OCI-LY3 (cell line): ENCODE measurements at regions not wholly inside any gene's neighbourhood (a gene's known extent, or its start where the extent isn't known, plus 50 kb on each side); places are given as distances from the start of the nearest gene placed in this dataset.
"Not testable (repeated sequence)": the region's sequence is repeated elsewhere in the genome, so short reads cannot be mapped to it uniquely, and the experiment has no call there.

ENCODE experiments used
- H2AFZ ChIP-seq: fragments of 200-600, 300-600 bp; shearing (Covaris generic); 2 replicates; pipeline ENCODE4 v1.6.0; 2014; ENCODE audit warnings: antibody characterized with exemption, low read depth, low read length
- H3K27ac ChIP-seq: fragments of 200-600, 300-600 bp; sonication (generic); 2 replicates; pipeline ENCODE4 v1.5.1; 2014; ENCODE audit warnings: mild to moderate bottlenecking, low read length, moderate library complexity, mixed read lengths
- H3K27me3 ChIP-seq: fragments of 200-600, 300-600 bp; sonication (generic); 2 replicates; pipeline ENCODE4 v1.6.1; 2014; ENCODE audit warnings: low read depth, low read length, mixed read lengths
- H3K36me3 ChIP-seq: fragments of 200-600, 300-600 bp; sonication (generic); replicated peaks from 2 replicates; pipeline ENCODE3; 2014; ENCODE audit warnings: low read depth, low read length, mixed read lengths
- H3K4me1 ChIP-seq: fragments of 300-600, 200-600 bp; sonication (generic); 2 replicates; pipeline ENCODE4 v1.6.1; 2014; ENCODE audit warnings: low read length, mixed read lengths
- H3K4me2 ChIP-seq: fragments of 200-600, 300-600 bp; sonication (generic); 2 replicates; pipeline ENCODE4 v1.6.1; 2014; ENCODE audit warnings: low read length, mixed read lengths
- H3K4me3 ChIP-seq: fragments of 300-600, 200-600 bp; sonication (generic); 2 replicates; pipeline ENCODE4 v1.5.1; 2014; ENCODE audit warnings: antibody characterized with exemption, mild to moderate bottlenecking, low read length, moderate library complexity
- H3K79me2 ChIP-seq: fragments of 300-600, 200-600 bp; shearing (Covaris generic); 2 replicates; pipeline ENCODE4 v1.6.1; 2014; ENCODE audit warnings: mild to moderate bottlenecking, low read length, mixed read lengths
- H3K9ac ChIP-seq: fragments of 300-600, 200-600 bp; shearing (Covaris generic); 2 replicates; pipeline ENCODE4 v1.6.0; 2014; ENCODE audit warnings: mild to moderate bottlenecking, low read length, moderate library complexity
- H3K9me3 ChIP-seq: fragments of 200-600, 300-600 bp; shearing (Covaris generic); 2 replicates; pipeline ENCODE4 v1.6.1; 2014; ENCODE audit warnings: low read length, mixed read lengths; ENCODE audit not compliant: insufficient read depth
- H4K20me1 ChIP-seq: fragments of 200-600, 300-600 bp; sonication (generic); 2 replicates; pipeline ENCODE4 v1.6.1; 2016; ENCODE audit warnings: low read length, mixed read lengths; ENCODE audit not compliant: insufficient read depth
- EZH2phosphoT487 ChIP-seq: fragments of 200-600 bp; shearing (Covaris generic); IDR thresholded peaks from 2 replicates; pipeline ENCODE4 v1.6.1; 2018; ENCODE audit warnings: antibody characterized with exemption, mixed run types, low read depth
- TF ChIP-seq, protein P1 (sequence below): fragments of 200-600, 300-600 bp; sonication (generic); IDR thresholded peaks from 2 replicates; pipeline ENCODE4 v1.5.1; 2014; ENCODE audit warnings: antibody characterized with exemption, low read length, low read depth

DNA sequence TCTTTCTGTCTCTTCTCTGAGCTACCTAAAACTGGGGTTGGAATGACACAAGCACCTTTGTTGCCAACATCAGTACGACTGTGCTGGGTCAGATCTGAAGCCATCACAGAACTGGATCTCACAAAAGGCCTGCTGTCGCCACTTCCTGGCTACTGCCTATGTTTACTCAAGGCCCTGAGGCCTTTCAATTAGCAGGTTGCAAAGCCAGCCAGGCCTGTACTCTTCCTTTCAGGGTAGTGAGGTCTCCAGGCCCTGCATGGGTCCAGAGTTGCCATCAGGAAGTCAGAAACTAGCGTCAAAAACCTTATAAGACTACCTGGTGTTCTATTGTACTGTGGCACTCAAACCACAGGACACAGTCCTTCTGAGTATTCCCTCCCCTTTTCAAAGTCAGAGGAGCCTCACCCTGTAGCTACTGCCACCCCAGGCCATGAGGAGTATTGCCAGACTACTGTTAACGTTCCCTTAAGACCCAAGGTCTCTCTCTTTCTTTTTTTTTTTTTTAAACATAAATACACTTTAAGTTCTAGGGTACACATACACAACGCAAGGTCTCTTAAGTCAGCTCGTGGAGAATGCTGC, 937.4 kb upstream of the GJE1 start:
- no peaks in the 10 kb centered on the region for H3K4me1 ChIP-seq
- no peak for TF ChIP-seq EZH2phosphoT487
- TF ChIP-seq, protein P1, sequence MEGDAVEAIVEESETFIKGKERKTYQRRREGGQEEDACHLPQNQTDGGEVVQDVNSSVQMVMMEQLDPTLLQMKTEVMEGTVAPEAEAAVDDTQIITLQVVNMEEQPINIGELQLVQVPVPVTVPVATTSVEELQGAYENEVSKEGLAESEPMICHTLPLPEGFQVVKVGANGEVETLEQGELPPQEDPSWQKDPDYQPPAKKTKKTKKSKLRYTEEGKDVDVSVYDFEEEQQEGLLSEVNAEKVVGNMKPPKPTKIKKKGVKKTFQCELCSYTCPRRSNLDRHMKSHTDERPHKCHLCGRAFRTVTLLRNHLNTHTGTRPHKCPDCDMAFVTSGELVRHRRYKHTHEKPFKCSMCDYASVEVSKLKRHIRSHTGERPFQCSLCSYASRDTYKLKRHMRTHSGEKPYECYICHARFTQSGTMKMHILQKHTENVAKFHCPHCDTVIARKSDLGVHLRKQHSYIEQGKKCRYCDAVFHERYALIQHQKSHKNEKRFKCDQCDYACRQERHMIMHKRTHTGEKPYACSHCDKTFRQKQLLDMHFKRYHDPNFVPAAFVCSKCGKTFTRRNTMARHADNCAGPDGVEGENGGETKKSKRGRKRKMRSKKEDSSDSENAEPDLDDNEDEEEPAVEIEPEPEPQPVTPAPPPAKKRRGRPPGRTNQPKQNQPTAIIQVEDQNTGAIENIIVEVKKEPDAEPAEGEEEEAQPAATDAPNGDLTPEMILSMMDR = no peak
- no peaks in the 10 kb centered on the region for H3K36me3 ChIP-seq
- H3K9me3 ChIP-seq = no peaks in the 10 kb centered on the region
- no peak overlapping the region for H3K9ac ChIP-seq
- H3K79me2 ChIP-seq = no peaks in the 10 kb centered on the region
- H3K27ac ChIP-seq = no peak overlapping the region
- H3K27me3 ChIP-seq = no peaks in the 10 kb centered on the region
- H2AFZ ChIP-seq = no peak overlapping the region
- no peak overlapping the region for H3K4me3 ChIP-seq
- H4K20me1 ChIP-seq = no peaks in the 10 kb centered on the region
- H3K4me2 ChIP-seq = no peak overlapping the region

DNA sequence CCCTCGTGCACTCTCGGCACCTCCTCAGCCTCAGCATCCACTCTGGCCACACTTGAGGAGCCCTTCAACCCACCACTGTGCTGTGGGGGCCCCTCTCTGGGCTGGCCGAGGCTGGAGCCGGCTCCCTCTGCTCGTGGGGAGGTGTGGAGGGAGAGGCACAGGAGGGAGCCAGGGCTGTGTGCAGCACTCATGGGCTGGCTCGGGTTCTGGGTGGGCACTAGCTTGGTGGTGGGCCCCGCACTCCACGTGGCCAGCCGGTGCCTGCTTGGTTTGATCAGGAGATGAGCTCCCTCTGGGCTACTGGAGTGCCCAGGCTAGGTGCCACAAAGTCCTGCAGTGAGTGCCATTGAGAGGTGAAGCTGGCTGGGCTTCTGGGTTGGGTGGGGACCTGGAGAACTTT, 949.4 kb upstream of the GJE1 start:
- H3K27me3 ChIP-seq = no peaks in the 10 kb centered on the region
- no peak for TF ChIP-seq EZH2phosphoT487
- TF ChIP-seq, protein P1 = no peak
- no peak overlapping the region for H2AFZ ChIP-seq
- no peaks in the 10 kb centered on the region for H3K79me2 ChIP-seq
- H3K27ac ChIP-seq = no peak overlapping the region
- H3K36me3 ChIP-seq = no peaks in the 10 kb centered on the region
- H3K4me2 ChIP-seq = no peak overlapping the region
- no peaks in the 10 kb centered on the region for H3K4me1 ChIP-seq
- H3K9me3 ChIP-seq = no peaks in the 10 kb centered on the region
- H3K9ac ChIP-seq = no peak overlapping the region
- H4K20me1 ChIP-seq = no peaks in the 10 kb centered on the region
- no peak overlapping the region for H3K4me3 ChIP-seq

DNA sequence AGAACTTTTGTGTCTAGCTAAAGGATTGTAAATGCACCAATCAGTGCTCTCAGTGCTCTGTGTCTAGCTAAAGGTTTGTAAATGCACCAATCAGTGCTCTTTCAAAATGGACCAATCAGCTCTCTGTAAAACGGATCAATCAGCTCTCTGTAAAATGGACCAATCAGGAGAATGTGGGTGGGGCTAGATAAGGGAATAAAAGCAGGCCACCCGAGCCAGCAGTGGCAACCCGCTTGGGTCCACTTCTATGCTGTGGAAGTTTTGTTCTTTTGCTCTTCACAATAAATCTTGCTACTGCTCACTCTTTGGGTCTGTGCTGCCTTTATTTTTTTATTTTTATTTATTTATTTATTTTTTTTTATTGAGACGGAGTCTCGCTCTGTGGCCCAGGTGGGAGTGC, 957.3 kb upstream of the GJE1 start:
- not testable (repeated sequence) for H3K4me1 ChIP-seq, H3K4me3 ChIP-seq, H3K27ac ChIP-seq, H3K9me3 ChIP-seq, H3K4me2 ChIP-seq, H3K27me3 ChIP-seq, H2AFZ ChIP-seq, H3K36me3 ChIP-seq, H4K20me1 ChIP-seq, H3K9ac ChIP-seq, H3K79me2 ChIP-seq

DNA sequence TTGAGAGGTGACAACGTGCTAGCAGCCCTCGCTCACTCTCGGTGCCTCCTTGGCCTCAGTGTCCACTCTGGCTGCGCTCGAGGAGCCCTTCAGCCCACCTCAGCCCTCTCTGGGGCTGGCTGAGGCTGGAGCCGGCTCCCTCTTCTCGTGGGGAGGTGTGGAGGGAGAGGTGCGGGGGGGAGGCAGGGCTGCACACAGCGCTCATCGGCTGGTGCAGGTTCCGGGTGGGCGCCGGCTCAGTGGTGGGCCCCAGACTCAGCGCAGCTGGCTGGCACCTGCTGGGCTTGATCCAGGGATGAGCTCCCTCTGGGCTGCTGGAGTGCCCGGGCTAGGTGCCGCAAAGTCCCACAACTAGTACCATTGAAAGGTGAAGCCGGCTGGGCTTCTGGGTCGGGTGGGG, 957.8 kb upstream of the GJE1 start:
- Histone ChIP-seq H3K36me3 (no peaks in the 10 kb centered on the region), H2AFZ (no peak overlapping the region), H3K27ac (no peak overlapping the region), H3K4me1 (no peaks in the 10 kb centered on the region), H3K9me3 (no peaks in the 10 kb centered on the region), H3K4me3 (no peak overlapping the region), H3K27me3 (no peaks in the 10 kb centered on the region), H3K9ac (no peak overlapping the region), H3K4me2 (no peak overlapping the region), H4K20me1 (no peaks in the 10 kb centered on the region), H3K79me2 (no peaks in the 10 kb centered on the region)
- TF ChIP-seq, protein P1 = no peak
- TF ChIP-seq EZH2phosphoT487 = no peak

DNA sequence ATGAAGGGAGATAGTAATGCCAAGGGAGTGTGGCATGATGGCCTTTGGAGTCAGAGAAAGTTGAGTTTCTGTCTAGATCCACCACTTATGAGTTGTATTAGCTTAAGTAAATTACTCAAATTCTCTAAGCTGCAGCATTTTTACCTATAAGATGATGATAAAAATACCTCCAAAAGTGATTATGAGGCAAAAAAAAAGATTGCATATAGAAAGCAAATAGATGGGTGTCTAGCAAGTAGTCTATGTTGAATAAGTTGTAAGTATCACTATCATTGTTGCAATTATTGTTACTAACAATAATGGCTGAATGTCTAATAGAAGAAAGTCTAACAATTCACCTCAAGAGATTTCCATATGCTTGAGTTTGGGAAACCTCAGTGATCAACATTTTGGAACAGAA, 959.2 kb upstream of the GJE1 start:
- Histone ChIP-seq H4K20me1 (no peaks in the 10 kb centered on the region), H3K4me1 (no peaks in the 10 kb centered on the region), H3K36me3 (no peaks in the 10 kb centered on the region), H3K9ac (no peak overlapping the region), H3K79me2 (no peaks in the 10 kb centered on the region), H2AFZ (no peak overlapping the region), H3K4me2 (no peak overlapping the region), H3K27ac (no peak overlapping the region), H3K4me3 (no peak overlapping the region), H3K9me3 (no peaks in the 10 kb centered on the region), H3K27me3 (no peaks in the 10 kb centered on the region)
- TF ChIP-seq, protein P1 = no peak
- TF ChIP-seq EZH2phosphoT487 = no peak
